Mesendoderm (in vitro differentiated cells): ENCODE measurements at regions not wholly inside any gene's neighbourhood (a gene's known extent, or its start where the extent isn't known, plus 50 kb on each side); places are given as distances from the start of the nearest gene placed in this dataset.

Experiments
- DNase-seq: peaks from one replicate; pipeline ENCODE4 v3.0.0; 2013
- H2AK5ac ChIP-seq: 2 replicates; pipeline ENCODE4 v1.6.1; 2013; ENCODE audit warnings: low read length, inconsistent platforms
- H2BK120ac ChIP-seq: 2 replicates; pipeline ENCODE4 v1.6.1; 2013; ENCODE audit warnings: low read depth, mild to moderate bottlenecking, low read length, moderate library complexity, mixed read lengths
- H2BK15ac ChIP-seq: replicated peaks from 2 replicates; pipeline ENCODE4 v1.6.1; 2013; ENCODE audit warnings: low read depth, mild to moderate bottlenecking, moderate library complexity
- H2BK5ac ChIP-seq: 2 replicates; pipeline ENCODE4 v1.6.1; 2013; ENCODE audit warnings: low read length, inconsistent platforms
- H3K18ac ChIP-seq: 2 replicates; pipeline ENCODE4 v1.6.1; 2013; ENCODE audit warnings: mild to moderate bottlenecking, low read length, mixed read lengths
- H3K23ac ChIP-seq: one replicate; pipeline ENCODE4 v1.6.1; 2013; ENCODE audit warnings: low read length
- H3K27ac ChIP-seq: 2 replicates; pipeline ENCODE4 v1.5.1; 2013; ENCODE audit warnings: low read depth, mild to moderate bottlenecking, inconsistent platforms, low read length, moderate library complexity
- H3K27me3 ChIP-seq: 2 replicates; pipeline ENCODE4 v1.6.1; 2013; ENCODE audit warnings: low read length, control low read depth, mild to moderate bottlenecking, inconsistent platforms; ENCODE audit not compliant: insufficient read depth, poor library complexity
- H3K36me3 ChIP-seq: 2 replicates; pipeline ENCODE4 v1.6.1; 2013; ENCODE audit warnings: low read length, inconsistent platforms; ENCODE audit not compliant: control insufficient read depth, insufficient read depth
- H3K4ac ChIP-seq: one replicate; pipeline ENCODE4 v1.6.1; 2013; ENCODE audit warnings: low read depth, mild to moderate bottlenecking, low read length, moderate library complexity
- H3K4me1 ChIP-seq: 2 replicates; pipeline ENCODE4 v1.6.1; 2013; ENCODE audit warnings: low read depth, low read length, inconsistent platforms; ENCODE audit not compliant: control insufficient read depth
- H3K4me2 ChIP-seq: 2 replicates; pipeline ENCODE4 v1.6.1; 2013; ENCODE audit warnings: low read length
- H3K4me3 ChIP-seq: 2 replicates; pipeline ENCODE4 v1.5.1; 2013; ENCODE audit warnings: mild to moderate bottlenecking, low read length
- H3K56ac ChIP-seq: one replicate; pipeline ENCODE4 v1.6.1; 2013; ENCODE audit warnings: low read length
- H3K79me1 ChIP-seq: 2 replicates; pipeline ENCODE4 v1.6.1; 2013; ENCODE audit warnings: low read length, inconsistent platforms
- H3K79me2 ChIP-seq: 2 replicates; pipeline ENCODE4 v1.6.1; 2013; ENCODE audit warnings: mild to moderate bottlenecking, low read length; ENCODE audit not compliant: control insufficient read depth, insufficient read depth
- H3K9ac ChIP-seq: 2 replicates; pipeline ENCODE4 v1.6.1; 2013; ENCODE audit warnings: low read length, inconsistent platforms
- H4K5ac ChIP-seq: one replicate; pipeline ENCODE4 v1.6.1; 2013; ENCODE audit warnings: low read length
- H4K8ac ChIP-seq: one replicate; pipeline ENCODE4 v1.6.1; 2013; ENCODE audit warnings: low read depth, mild to moderate bottlenecking, control low read depth, low read length, moderate library complexity
- WGBS: extraction: QIAGEN DNeasy Blood & Tissue Kit; methylation state at CpG from one replicate; pipeline ENCODE4 v1.1.7; 2013; ENCODE audit warnings: low lambda C conversion rate, missing lambda C conversion rate; ENCODE audit not compliant: insufficient coverage; ENCODE audit errors: extremely low coverage; 5-methylcytosine and 5-hydroxymethylcytosine counted together

DNA sequence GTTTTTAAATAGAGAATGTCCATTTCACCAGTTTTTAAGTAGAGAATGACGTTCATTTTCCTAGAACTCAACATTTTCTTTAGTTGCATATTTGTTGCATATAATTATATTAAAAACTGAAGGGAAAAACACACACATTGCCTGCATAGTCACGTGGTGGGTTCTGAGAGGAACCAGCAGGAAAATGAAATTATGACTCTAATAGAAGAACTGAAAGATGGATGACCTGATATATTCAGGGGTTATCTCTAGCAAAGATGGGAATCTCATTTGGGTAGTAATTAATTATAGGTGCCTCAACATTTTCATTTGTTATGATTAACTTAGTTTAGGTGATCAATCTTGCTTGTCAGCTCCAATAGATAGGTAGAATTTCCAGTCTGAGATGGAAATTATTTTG, 288.3 kb downstream of the TRIB2 start:
- H2BK120ac ChIP-seq = no peak overlapping the region
- H3K56ac ChIP-seq = no peak overlapping the region
- no peaks in the 10 kb centered on the region for H3K27me3 ChIP-seq
- H3K36me3 ChIP-seq = no peaks in the 10 kb centered on the region
- H3K23ac ChIP-seq = no peak overlapping the region
- H3K18ac ChIP-seq = no peak overlapping the region
- no peak overlapping the region for H3K27ac ChIP-seq
- no peak overlapping the region for H3K9ac ChIP-seq
- no CpG with 5 or more reads among the region's 2 CpGs for WGBS
- H3K4me3 ChIP-seq = no peak overlapping the region
- no peak overlapping the region for H2BK5ac ChIP-seq
- H2AK5ac ChIP-seq = no peak overlapping the region
- H3K4me1 ChIP-seq = no peaks in the 10 kb centered on the region
- H3K4me2 ChIP-seq = no peak overlapping the region
- H3K79me2 ChIP-seq = no peaks in the 10 kb centered on the region
- H3K79me1 ChIP-seq = no peaks in the 10 kb centered on the region
- DNase-seq = no peak
- no peak overlapping the region for H2BK15ac ChIP-seq
- no peak overlapping the region for H4K5ac ChIP-seq
- H3K4ac ChIP-seq = no peak overlapping the region
- no peak overlapping the region for H4K8ac ChIP-seq

DNA sequence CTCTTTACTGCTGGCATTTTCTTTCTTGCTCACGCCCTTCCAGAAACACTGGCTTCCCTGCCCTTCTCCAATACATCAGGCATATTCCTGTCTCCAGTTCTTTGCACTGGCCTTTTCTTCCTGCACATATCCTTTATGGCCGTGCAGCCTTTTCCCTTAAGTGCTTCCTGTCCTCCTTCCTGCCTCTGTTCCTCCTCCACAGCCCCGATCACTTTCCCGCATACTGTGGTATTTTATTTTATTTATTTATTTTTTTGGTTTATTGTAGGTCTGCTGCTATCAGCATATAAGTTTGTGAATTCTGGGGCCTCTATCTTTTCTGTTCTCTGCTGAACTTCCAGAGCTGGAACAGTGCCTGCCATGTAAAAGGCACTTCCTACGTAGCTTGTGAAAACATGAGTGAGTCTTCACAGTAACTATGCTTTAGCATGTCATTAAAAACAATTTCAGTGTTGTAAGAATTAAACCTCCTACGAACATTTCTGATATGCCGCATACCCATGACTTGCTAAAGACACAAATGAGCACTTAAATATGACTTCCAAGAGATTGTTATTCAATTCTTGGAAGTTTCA, 289.1 kb downstream of the TRIB2 start:
- H3K56ac ChIP-seq = no peak overlapping the region
- H3K79me1 ChIP-seq = no peaks in the 10 kb centered on the region
- H3K18ac ChIP-seq = no peak overlapping the region
- no peaks in the 10 kb centered on the region for H3K79me2 ChIP-seq
- no peak overlapping the region for H3K9ac ChIP-seq
- no peak overlapping the region for H3K4me2 ChIP-seq
- no peak overlapping the region for H2BK5ac ChIP-seq
- H3K4me1 ChIP-seq = no peaks in the 10 kb centered on the region
- no peaks in the 10 kb centered on the region for H3K36me3 ChIP-seq
- no peak overlapping the region for H4K8ac ChIP-seq
- no peak overlapping the region for H4K5ac ChIP-seq
- no peak for DNase-seq
- no peak overlapping the region for H3K4me3 ChIP-seq
- H2AK5ac ChIP-seq = no peak overlapping the region
- no peak overlapping the region for H2BK15ac ChIP-seq
- no peak overlapping the region for H3K27ac ChIP-seq
- H3K27me3 ChIP-seq = no peaks in the 10 kb centered on the region
- WGBS = no CpG with 5 or more reads among the region's 7 CpGs
- no peak overlapping the region for H3K23ac ChIP-seq
- H3K4ac ChIP-seq = no peak overlapping the region
- H2BK120ac ChIP-seq = no peak overlapping the region

DNA sequence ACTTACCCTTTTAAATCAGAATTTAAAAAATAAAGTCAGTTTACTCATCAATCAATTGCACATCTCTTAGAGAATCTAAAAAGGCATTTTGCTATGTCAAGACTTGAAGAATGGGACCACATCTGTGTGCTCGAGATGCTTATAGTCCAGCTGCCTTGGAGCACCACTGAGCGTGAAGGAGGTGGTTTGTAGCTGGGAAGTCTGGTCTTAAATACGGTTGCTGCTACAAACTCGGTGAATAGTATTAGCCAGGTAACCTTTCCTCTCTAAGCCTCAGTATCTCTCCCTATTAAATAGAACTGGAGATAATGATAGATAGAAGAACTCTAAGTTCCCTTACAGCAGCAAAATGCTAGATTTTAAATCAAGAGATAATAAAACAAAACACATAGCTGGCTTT, 289.7 kb downstream of the TRIB2 start:
- H3K4ac ChIP-seq = no peak overlapping the region
- no peak overlapping the region for H3K18ac ChIP-seq
- H2AK5ac ChIP-seq = no peak overlapping the region
- no peak overlapping the region for H4K8ac ChIP-seq
- H2BK120ac ChIP-seq = no peak overlapping the region
- no peak overlapping the region for H2BK15ac ChIP-seq
- DNase-seq = no peak
- H3K23ac ChIP-seq = no peak overlapping the region
- H3K4me3 ChIP-seq = no peak overlapping the region
- H3K27ac ChIP-seq = no peak overlapping the region
- no peak overlapping the region for H3K56ac ChIP-seq
- H2BK5ac ChIP-seq = no peak overlapping the region
- no peak overlapping the region for H3K9ac ChIP-seq
- H3K4me1 ChIP-seq = no peaks in the 10 kb centered on the region
- no peaks in the 10 kb centered on the region for H3K79me1 ChIP-seq
- no peaks in the 10 kb centered on the region for H3K27me3 ChIP-seq
- no peak overlapping the region for H4K5ac ChIP-seq
- H3K79me2 ChIP-seq = no peaks in the 10 kb centered on the region
- WGBS = no CpG with 5 or more reads among the region's 4 CpGs
- no peak overlapping the region for H3K4me2 ChIP-seq
- H3K36me3 ChIP-seq = no peaks in the 10 kb centered on the region

DNA sequence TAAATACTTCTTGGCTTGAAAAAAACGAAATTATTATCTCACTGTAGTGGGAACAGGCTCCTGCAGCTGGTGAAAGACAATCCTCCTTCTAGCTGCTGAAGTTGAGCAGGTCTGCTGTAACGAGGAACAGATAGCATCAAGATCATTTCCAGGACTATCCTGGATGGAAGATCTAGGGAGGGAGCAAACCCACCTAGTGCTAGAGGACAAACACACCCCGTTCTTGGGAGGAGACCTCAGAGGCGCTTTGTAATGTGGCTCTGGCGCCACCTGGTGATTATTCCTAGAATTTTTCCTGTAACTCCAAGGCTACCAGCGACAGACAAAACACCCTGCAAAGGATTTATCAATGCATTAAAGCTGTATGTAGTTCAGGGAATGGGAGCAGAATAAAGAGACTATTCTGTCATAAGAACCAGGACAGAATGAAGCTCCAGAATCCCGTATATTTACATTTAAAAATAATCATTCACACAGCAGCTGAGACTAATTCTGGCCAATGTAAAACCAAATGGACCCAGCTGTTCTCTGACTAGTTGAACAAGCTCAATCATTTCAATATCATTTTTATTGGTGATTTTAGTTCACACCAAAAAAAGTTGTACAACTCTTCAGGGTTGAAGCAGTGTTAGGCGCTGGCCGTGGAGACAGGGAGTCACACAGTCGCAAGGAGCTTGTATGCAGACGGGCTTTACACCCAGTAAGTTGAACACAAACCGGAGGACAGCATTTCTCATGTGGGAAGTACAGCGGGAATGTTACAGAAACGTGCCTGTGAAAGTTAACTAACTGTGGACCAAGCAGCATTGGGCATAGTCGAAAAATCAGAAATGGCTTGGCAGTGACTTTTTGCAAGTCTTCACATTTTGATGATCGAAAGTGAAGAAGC, 290.3 kb downstream of the TRIB2 start:
- Histone ChIP-seq H3K79me1 (no peaks in the 10 kb centered on the region), H2BK120ac (no peak overlapping the region), H3K27me3 (no peaks in the 10 kb centered on the region), H3K18ac (no peak overlapping the region), H2BK5ac (no peak overlapping the region), H3K4ac (no peak overlapping the region), H4K8ac (no peak overlapping the region), H3K79me2 (no peaks in the 10 kb centered on the region), H3K23ac (no peak overlapping the region), H2AK5ac (no peak overlapping the region), H3K4me1 (no peaks in the 10 kb centered on the region), H3K36me3 (no peaks in the 10 kb centered on the region), H3K56ac (no peak overlapping the region), H3K27ac (no peak overlapping the region), H4K5ac (no peak overlapping the region), H3K4me2 (no peak overlapping the region), H2BK15ac (no peak overlapping the region), H3K9ac (no peak overlapping the region), H3K4me3 (no peak overlapping the region)
- no CpG with 5 or more reads among the region's 16 CpGs for WGBS
- DNase-seq = peak; percentile 86

- Histone ChIP-seq H3K79me2 (no peaks in the 10 kb centered on the region), H2BK120ac (no peak overlapping the region), H3K4me2 (no peak overlapping the region), H3K4me1 (no peaks in the 10 kb centered on the region), H2BK5ac (no peak overlapping the region), H3K27ac (no peak overlapping the region), H3K36me3 (no peaks in the 10 kb centered on the region), H2BK15ac (no peak overlapping the region), H2AK5ac (no peak overlapping the region), H3K27me3 (no peaks in the 10 kb centered on the region), H4K5ac (no peak overlapping the region), H3K9ac (no peak overlapping the region), H4K8ac (no peak overlapping the region), H3K4me3 (no peak overlapping the region), H3K4ac (no peak overlapping the region), H3K18ac (no peak overlapping the region), H3K23ac (no peak overlapping the region), H3K56ac (no peak overlapping the region), H3K79me1 (no peaks in the 10 kb centered on the region)
- no CpG with 5 or more reads among the region's 5 CpGs for WGBS
- no peak for DNase-seq
These were observed 292.4 kb downstream of the TRIB2 start for GRCh38 chr2:13009027-13009642.
